ENCODE measurements at regions not wholly inside any gene's neighbourhood (a gene's known extent, or its start where the extent isn't known, plus 50 kb on each side); places are given as distances from the start of the nearest gene placed in this dataset.

DNA sequence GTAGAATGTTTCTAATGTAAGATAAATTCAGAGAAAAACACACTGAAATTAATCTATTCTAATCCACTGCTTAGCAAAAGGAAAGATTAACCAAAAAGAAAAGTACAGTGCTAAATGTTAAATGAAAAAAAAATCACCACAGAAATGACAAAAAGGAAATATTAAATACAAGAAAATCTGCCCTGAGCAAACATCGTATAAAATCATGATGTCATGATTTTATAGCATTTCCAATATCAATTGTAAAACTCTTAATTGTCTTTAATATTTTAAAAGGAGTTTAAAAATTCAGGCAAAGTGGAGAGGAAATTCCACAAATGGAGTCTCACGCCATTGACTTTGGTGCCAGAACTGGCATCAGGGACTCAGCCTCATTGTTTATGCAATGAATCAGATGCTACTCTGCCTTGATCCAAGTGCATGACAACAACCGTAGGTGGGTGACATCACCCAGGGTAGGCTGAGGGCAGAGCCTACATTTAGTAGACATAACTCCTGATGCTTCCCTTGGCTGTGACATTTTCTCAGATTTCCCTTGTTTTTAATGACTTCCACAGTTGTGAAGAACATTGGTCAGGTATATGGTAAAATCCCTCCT, 696.8 kb downstream of the SEMA5A start:
- TF ChIP-seq, protein P1, sequence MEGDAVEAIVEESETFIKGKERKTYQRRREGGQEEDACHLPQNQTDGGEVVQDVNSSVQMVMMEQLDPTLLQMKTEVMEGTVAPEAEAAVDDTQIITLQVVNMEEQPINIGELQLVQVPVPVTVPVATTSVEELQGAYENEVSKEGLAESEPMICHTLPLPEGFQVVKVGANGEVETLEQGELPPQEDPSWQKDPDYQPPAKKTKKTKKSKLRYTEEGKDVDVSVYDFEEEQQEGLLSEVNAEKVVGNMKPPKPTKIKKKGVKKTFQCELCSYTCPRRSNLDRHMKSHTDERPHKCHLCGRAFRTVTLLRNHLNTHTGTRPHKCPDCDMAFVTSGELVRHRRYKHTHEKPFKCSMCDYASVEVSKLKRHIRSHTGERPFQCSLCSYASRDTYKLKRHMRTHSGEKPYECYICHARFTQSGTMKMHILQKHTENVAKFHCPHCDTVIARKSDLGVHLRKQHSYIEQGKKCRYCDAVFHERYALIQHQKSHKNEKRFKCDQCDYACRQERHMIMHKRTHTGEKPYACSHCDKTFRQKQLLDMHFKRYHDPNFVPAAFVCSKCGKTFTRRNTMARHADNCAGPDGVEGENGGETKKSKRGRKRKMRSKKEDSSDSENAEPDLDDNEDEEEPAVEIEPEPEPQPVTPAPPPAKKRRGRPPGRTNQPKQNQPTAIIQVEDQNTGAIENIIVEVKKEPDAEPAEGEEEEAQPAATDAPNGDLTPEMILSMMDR (IDR thresholded peaks at IDR 0.05), result no peak
- TF ChIP-seq POLR2A (IDR thresholded peaks at IDR 0.05), result no peak
- Histone ChIP-seq H3K9me3 (no peaks in the 10 kb centered on the region), H3K4me3 (no peak overlapping the region), H3K27ac (no peak overlapping the region), H3K36me3 (ENCODE audit: low read depth, missing control alignments) (no peaks in the 10 kb centered on the region), H3K27me3 (no peaks in the 10 kb centered on the region), H3K4me1 (no peaks in the 10 kb centered on the region)
- 83 to 90% methylated on average over 3 of the region's 3 CpGs for WGBS, 2 donors
- no peak for DNase-seq
- intact Hi-C loops (cut with DNase I; ENCODE audit: low total_unique reads), result no loop called here

DNA sequence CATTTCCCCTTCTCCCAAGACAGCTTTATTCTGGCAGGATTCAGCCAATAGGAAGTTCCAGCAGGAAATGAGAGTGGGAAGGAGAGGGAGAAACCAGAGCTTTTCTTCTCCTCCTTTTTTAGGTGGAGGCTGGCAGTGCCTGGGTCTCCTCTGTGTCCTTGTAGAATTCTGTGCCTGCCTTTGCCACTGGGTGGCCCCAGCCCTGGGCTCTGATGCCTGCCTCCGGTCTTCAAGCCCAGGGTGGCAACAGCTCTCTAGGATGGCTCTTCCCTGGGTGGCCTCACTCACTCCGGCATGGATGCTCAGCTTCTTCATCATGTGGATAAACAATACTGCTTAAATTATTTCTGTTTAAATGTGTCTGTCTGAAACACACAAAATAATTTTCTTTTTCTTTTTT, 694.8 kb downstream of the SEMA5A start:
- Histone ChIP-seq H3K27ac (no peak overlapping the region), H3K4me1 (no peaks in the 10 kb centered on the region), H3K27me3 (no peaks in the 10 kb centered on the region), H3K36me3 (ENCODE audit: low read depth, missing control alignments) (no peaks in the 10 kb centered on the region), H3K9me3 (no peaks in the 10 kb centered on the region), H3K4me3 (no peak overlapping the region)
- DNase-seq, result no peak
- no peak for TF ChIP-seq POLR2A (IDR thresholded peaks at IDR 0.05)
- WGBS, 2 donors, result 84 to 90% methylated on average over 2 of the region's 2 CpGs
- intact Hi-C loops (cut with DNase I; ENCODE audit: low total_unique reads), result no loop called here

DNA sequence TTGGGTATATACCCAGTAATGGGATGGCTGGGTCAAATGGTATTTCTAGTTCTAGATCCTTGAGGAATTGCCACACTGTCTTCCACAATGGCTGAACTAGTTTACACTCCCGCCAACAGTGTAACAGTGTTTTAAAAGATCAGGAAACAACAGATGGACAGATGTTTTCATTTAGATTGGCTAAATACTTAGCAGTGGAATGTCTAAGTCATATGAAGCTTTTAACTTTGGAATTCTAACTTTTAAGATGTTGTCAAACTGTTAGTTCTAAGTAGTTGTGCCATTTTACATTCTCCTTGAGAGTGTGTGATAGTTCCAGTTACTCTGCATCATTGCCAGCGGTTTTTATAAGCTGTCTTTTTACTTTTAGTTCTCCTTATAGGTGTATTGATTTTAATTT, 688.8 kb downstream of the SEMA5A start:
- TF ChIP-seq, protein P1 (IDR thresholded peaks at IDR 0.05), result no peak
- TF ChIP-seq POLR2A (IDR thresholded peaks at IDR 0.05), result no peak
- Histone ChIP-seq H3K27me3 (no peaks in the 10 kb centered on the region), H3K9me3 (no peaks in the 10 kb centered on the region), H3K36me3 (ENCODE audit: low read depth, missing control alignments) (no peaks in the 10 kb centered on the region), H3K4me1 (no peaks in the 10 kb centered on the region), H3K4me3 (no peak overlapping the region), H3K27ac (no peak overlapping the region)
- intact Hi-C loops (cut with DNase I; ENCODE audit: low total_unique reads), result no loop called here
- DNase-seq, result no peak
- WGBS, 2 donors, result 30 to 50% methylated on average over 2 of the region's 2 CpGs

DNA sequence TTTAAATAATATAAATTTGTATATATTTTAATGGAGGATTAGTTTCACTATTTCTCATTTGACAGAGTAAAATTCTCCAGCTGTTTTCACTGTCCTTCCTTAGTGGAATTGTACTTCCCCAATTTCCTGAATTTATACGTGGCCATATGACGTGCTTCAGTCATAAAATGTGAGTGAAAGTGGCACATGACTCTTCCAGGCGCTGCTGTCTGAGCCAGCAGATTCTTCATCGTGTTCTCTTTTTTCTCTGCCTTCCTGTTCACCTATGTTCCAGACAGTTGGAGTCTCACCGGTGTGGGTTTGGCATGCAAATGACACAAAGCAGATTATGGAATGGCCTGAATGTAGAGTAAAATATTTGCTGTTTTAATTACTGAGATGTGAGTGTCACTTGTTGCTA, 684.1 kb downstream of the SEMA5A start:
- H3K4me3 ChIP-seq, result no peak overlapping the region
- H3K4me1 ChIP-seq, result no peaks in the 10 kb centered on the region
- no peaks in the 10 kb centered on the region for H3K36me3 ChIP-seq (ENCODE audit: low read depth, missing control alignments)
- H3K27me3 ChIP-seq, result no peaks in the 10 kb centered on the region
- H3K27ac ChIP-seq, result no peak overlapping the region
- 78 to 80% methylated on average over 5 of the region's 5 CpGs for WGBS, 2 donors
- intact Hi-C loops (cut with DNase I; ENCODE audit: low total_unique reads), result no loop called here
- no peaks in the 10 kb centered on the region for H3K9me3 ChIP-seq
- DNase-seq, result no peak
- TF ChIP-seq, protein P1 (IDR thresholded peaks at IDR 0.05), result no peak
- TF ChIP-seq POLR2A (IDR thresholded peaks at IDR 0.05), result no peak

DNA sequence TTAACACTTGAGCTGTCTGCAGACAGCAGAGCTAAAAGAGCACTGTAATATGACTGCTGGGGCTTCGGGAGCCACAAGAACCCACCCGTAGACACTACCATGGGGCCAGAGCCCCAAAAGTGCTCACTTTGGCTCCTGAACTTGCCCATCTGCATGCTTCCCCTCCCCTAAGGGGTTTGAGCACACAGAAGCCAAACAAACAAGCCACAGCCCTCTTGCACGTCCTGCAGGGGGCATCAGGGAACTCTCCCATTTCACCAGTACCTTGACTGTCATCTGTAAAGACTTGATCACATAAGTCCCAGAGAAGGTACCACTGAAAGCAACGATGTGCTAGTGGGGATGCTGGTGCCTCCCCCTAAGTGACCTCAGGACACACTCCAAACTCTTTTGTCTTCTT, 681.8 kb downstream of the SEMA5A start:
- H3K4me3 ChIP-seq, result no peak overlapping the region
- intact Hi-C loops (cut with DNase I; ENCODE audit: low total_unique reads), result no loop called here
- H3K27me3 ChIP-seq, result no peaks in the 10 kb centered on the region
- no peaks in the 10 kb centered on the region for H3K36me3 ChIP-seq (ENCODE audit: low read depth, missing control alignments)
- WGBS, 2 donors, result 65 to 66% methylated on average over 4 of the region's 4 CpGs
- TF ChIP-seq, protein P1 (IDR thresholded peaks at IDR 0.05), result no peak
- TF ChIP-seq POLR2A (IDR thresholded peaks at IDR 0.05), result no peak
- no peaks in the 10 kb centered on the region for H3K9me3 ChIP-seq
- no peak for DNase-seq
- no peaks in the 10 kb centered on the region for H3K4me1 ChIP-seq
- H3K27ac ChIP-seq, result no peak overlapping the region
